ENCODE measurements at regions not wholly inside any gene's neighbourhood (a gene's known extent, or its start where the extent isn't known, plus 50 kb on each side); places are given as distances from the start of the nearest gene placed in this dataset.
"Not testable (repeated sequence)": the region's sequence is repeated elsewhere in the genome, so short reads cannot be mapped to it uniquely, and the experiment has no call there.

DNA sequence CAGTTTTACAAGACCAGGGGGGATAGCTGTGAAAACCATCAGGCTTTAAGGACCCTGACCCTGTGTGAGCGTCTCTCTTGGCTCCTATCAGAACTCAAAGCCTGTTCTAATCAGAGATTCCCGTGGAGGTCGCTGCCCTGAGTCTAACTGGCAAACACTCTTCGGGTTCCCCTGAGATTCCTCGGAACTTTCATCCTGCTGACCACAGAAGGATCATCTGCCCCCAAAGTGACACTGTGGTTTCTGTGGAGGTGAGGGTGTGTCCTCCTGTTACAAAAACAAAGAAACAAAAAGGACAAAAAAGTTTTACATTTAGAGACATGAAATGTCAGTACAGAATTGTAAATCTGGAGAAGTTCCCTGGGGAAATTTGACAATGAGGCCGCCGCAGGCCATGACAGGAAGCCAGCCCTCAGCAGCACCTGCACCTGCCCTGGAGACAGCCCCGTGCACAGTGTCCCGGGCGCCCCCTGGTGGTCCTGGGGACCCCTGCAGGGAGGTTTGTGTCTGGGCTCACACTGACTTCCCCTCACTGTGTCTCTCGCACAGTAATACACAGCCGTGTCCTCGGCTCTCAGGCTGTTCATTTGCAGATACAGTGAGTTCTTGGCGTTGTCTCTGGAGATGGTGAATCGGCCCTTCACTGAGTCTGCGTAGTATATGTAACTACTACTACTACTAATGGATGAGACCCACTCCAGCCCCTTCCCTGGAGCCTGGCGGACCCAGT lies 708.3 kb downstream of the TMEM121 start:
- not testable (repeated sequence) for H4K20me1 ChIP-seq (ENCODE audit: insufficient read depth, low read length); H3K27me3 Mint-ChIP-seq (ENCODE audit: low read depth, unreplicated experiment); H3K4me3 ChIP-seq (ENCODE audit: insufficient read depth, low read depth, low read length); H3K9me3 Mint-ChIP-seq (ENCODE audit: unreplicated experiment); H3K4me3 Mint-ChIP-seq (ENCODE audit: unreplicated experiment); H3K27ac Mint-ChIP-seq (ENCODE audit: unreplicated experiment); H3K36me3 ChIP-seq (ENCODE audit: insufficient read depth, low read length); DNase-seq (ENCODE audit: low read depth); H3K4me1 Mint-ChIP-seq (ENCODE audit: low read depth, unreplicated experiment); H3K27ac ChIP-seq (ENCODE audit: low read depth, low read length); H3K79me2 ChIP-seq (ENCODE audit: insufficient read depth, low read length); H3K9me3 ChIP-seq (ENCODE audit: insufficient read depth, low read depth, low read length); H3K36me3 Mint-ChIP-seq (ENCODE audit: low read depth, unreplicated experiment); H3K9ac ChIP-seq (ENCODE audit: low read length); H3K27me3 ChIP-seq (ENCODE audit: insufficient read depth, low read length); H3K4me2 ChIP-seq (ENCODE audit: low read length); H3K4me1 ChIP-seq (ENCODE audit: insufficient read depth, low read length); FAIRE-seq; H2AFZ ChIP-seq (ENCODE audit: low read depth, low read length)

GRCh38 chr14:106235356-106236159 lies 709.2 kb downstream of the TMEM121 start:
- Histone ChIP-seq H4K20me1 (ENCODE audit: insufficient read depth, low read length) (no peaks in the 10 kb centered on the region), H3K27me3 (ENCODE audit: insufficient read depth, low read length) (no peaks in the 10 kb centered on the region), H3K36me3 (ENCODE audit: insufficient read depth, low read length) (no peaks in the 10 kb centered on the region), H3K4me3 (ENCODE audit: insufficient read depth, low read depth, low read length) (no peak overlapping the region), H3K27ac (ENCODE audit: low read depth, low read length) (no peak overlapping the region), H3K4me1 (ENCODE audit: insufficient read depth, low read length) (no peaks in the 10 kb centered on the region), H3K79me2 (ENCODE audit: insufficient read depth, low read length) (no peaks in the 10 kb centered on the region), H3K9me3 (ENCODE audit: insufficient read depth, low read depth, low read length) (peaks cover 8% of the 10 kb centered on the region), H2AFZ (ENCODE audit: low read depth, low read length) (no peak overlapping the region), H3K9ac (ENCODE audit: low read length) (no peak overlapping the region), H3K4me2 (ENCODE audit: low read length) (no peak overlapping the region)
- no peak overlapping the region for H3K4me3 Mint-ChIP-seq (ENCODE audit: unreplicated experiment)
- peaks cover 4% of the 10 kb centered on the region for H3K9me3 Mint-ChIP-seq (ENCODE audit: unreplicated experiment)
- TF ChIP-seq CTCF (IDR thresholded peaks at IDR 0.05; ENCODE audit: insufficient read depth, low read depth, low read length) (no peak), EZH2 (IDR thresholded peaks at IDR 0.05; ENCODE audit: insufficient read depth, low read length) (no peak)
- DNase-seq (ENCODE audit: low read depth) (no peak), FAIRE-seq (no peak)
- H3K4me1 Mint-ChIP-seq (ENCODE audit: low read depth, unreplicated experiment): no peaks in the 10 kb centered on the region
- no peaks in the 10 kb centered on the region for H3K27me3 Mint-ChIP-seq (ENCODE audit: low read depth, unreplicated experiment)
- no peaks in the 10 kb centered on the region for H3K36me3 Mint-ChIP-seq (ENCODE audit: low read depth, unreplicated experiment)
- H3K27ac Mint-ChIP-seq (ENCODE audit: unreplicated experiment): no peak overlapping the region

- Mint-ChIP-seq H3K4me3 (ENCODE audit: unreplicated experiment) (no peak overlapping the region), H3K4me1 (ENCODE audit: low read depth, unreplicated experiment) (no peaks in the 10 kb centered on the region), H3K36me3 (ENCODE audit: low read depth, unreplicated experiment) (no peaks in the 10 kb centered on the region), H3K9me3 (ENCODE audit: unreplicated experiment) (peaks cover 6% of the 10 kb centered on the region), H3K27ac (ENCODE audit: unreplicated experiment) (no peak overlapping the region), H3K27me3 (ENCODE audit: low read depth, unreplicated experiment) (no peaks in the 10 kb centered on the region)
- DNase-seq (ENCODE audit: low read depth) (no peak), FAIRE-seq (no peak)
- Histone ChIP-seq H3K36me3 (ENCODE audit: insufficient read depth, low read length) (no peaks in the 10 kb centered on the region), H3K9ac (ENCODE audit: low read length) (no peak overlapping the region), H3K4me2 (ENCODE audit: low read length) (no peak overlapping the region), H3K27ac (ENCODE audit: low read depth, low read length) (no peak overlapping the region), H4K20me1 (ENCODE audit: insufficient read depth, low read length) (no peaks in the 10 kb centered on the region), H3K9me3 (ENCODE audit: insufficient read depth, low read depth, low read length) (no peaks in the 10 kb centered on the region), H3K79me2 (ENCODE audit: insufficient read depth, low read length) (no peaks in the 10 kb centered on the region), H3K4me3 (ENCODE audit: insufficient read depth, low read depth, low read length) (no peak overlapping the region), H2AFZ (ENCODE audit: low read depth, low read length) (no peak overlapping the region), H3K4me1 (ENCODE audit: insufficient read depth, low read length) (no peaks in the 10 kb centered on the region), H3K27me3 (ENCODE audit: insufficient read depth, low read length) (no peaks in the 10 kb centered on the region)
- TF ChIP-seq CTCF (IDR thresholded peaks at IDR 0.05; ENCODE audit: insufficient read depth, low read depth, low read length): no peak
- TF ChIP-seq EZH2 (IDR thresholded peaks at IDR 0.05; ENCODE audit: insufficient read depth, low read length): no peak
These were observed 722.2 kb downstream of the TMEM121 start for GRCh38 chr14:106248321-106249192.

DNA sequence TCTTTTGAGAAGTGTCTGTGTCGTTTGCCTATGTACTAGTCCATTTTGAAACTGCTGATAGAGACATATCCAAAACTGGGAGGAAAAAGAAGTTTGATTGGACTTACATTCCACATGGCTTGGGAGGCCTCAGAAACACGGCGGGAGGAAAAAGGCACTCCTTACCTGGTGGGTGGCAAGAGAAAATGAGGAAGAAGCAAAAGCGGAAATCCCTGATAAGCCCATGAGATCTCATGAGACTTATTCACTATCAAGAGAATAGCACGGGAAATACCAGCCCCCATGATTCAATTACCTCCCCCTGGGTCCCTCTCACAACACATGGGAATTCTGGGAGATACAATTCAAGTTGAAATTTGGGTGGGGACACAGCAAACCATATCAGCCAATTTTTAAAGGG lies 727.6 kb downstream of the TMEM121 start:
- not testable (repeated sequence) for H3K4me3 ChIP-seq (ENCODE audit: insufficient read depth, low read depth, low read length); H3K4me2 ChIP-seq (ENCODE audit: low read length); H3K27me3 Mint-ChIP-seq (ENCODE audit: low read depth, unreplicated experiment); H3K36me3 ChIP-seq (ENCODE audit: insufficient read depth, low read length); H3K9me3 Mint-ChIP-seq (ENCODE audit: unreplicated experiment); H3K27ac Mint-ChIP-seq (ENCODE audit: unreplicated experiment); H3K9ac ChIP-seq (ENCODE audit: low read length); H4K20me1 ChIP-seq (ENCODE audit: insufficient read depth, low read length); H3K4me1 Mint-ChIP-seq (ENCODE audit: low read depth, unreplicated experiment); H3K79me2 ChIP-seq (ENCODE audit: insufficient read depth, low read length); H3K27me3 ChIP-seq (ENCODE audit: insufficient read depth, low read length); H3K4me3 Mint-ChIP-seq (ENCODE audit: unreplicated experiment); H3K9me3 ChIP-seq (ENCODE audit: insufficient read depth, low read depth, low read length); DNase-seq (ENCODE audit: low read depth); H3K36me3 Mint-ChIP-seq (ENCODE audit: low read depth, unreplicated experiment); H2AFZ ChIP-seq (ENCODE audit: low read depth, low read length); H3K27ac ChIP-seq (ENCODE audit: low read depth, low read length); FAIRE-seq; H3K4me1 ChIP-seq (ENCODE audit: insufficient read depth, low read length)
